ENCODE measurements at regions not wholly inside any gene's neighbourhood (a gene's known extent, or its start where the extent isn't known, plus 50 kb on each side); places are given as distances from the start of the nearest gene placed in this dataset.

DNA sequence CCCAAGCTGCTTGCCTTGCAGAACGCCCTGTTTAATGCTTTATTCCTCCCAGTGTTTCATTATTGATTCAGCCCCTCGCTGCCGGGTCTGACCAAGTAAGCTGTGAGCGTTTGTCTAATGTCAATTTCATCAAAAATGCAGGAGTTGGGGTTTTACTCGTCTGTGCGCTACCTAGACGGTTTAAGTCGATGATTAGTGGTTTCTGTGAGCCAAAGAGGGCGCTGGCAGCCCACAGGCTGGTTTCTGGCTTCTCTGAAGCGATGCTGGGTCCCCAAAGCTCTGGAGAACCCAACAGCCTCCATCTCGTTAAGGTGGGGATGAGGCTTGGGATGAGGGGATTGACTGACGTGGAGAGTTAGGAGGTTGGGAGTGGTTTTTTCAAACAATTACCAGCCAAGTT is 102.9 kb downstream of the SYF2 start:
- TF ChIP-seq CTCF (IDR thresholded peaks at IDR 0.05) = no peak
- no peak for TF ChIP-seq EZH2 (IDR thresholded peaks at IDR 0.05; ENCODE audit: borderline replicate concordance, insufficient read depth, low read depth, low read length, poor library complexity, severe bottlenecking)
